AG08395 (cell line): ENCODE measurements at regions not wholly inside any gene's neighbourhood (a gene's known extent, or its start where the extent isn't known, plus 50 kb on each side); places are given as distances from the start of the nearest gene placed in this dataset.

Experiments
- DNase-seq: peaks from one replicate; pipeline ENCODE4 v3.0.0; 2012; ENCODE audit warnings: mixed read lengths, low spot score

- no peak for DNase-seq
These were observed 973.5 kb upstream of the B3GALT2 start for GRCh38 chr1:194159941-194160340.

- DNase-seq = no peak
These were observed 969.5 kb upstream of the B3GALT2 start for GRCh38 chr1:194155962-194156361.

- no peak for DNase-seq
These were observed 964.6 kb upstream of the B3GALT2 start for GRCh38 chr1:194151056-194151455.

- no peak for DNase-seq
These were observed 963.8 kb upstream of the B3GALT2 start for GRCh38 chr1:194150242-194150641.

GRCh38 chr1:194133152-194133551 lies 946.7 kb upstream of the B3GALT2 start:
- DNase-seq = no peak

- no peak for DNase-seq
These were observed 931.7 kb upstream of the B3GALT2 start for GRCh38 chr1:194118086-194118485.

GRCh38 chr1:194117582-194117981 lies 931.2 kb upstream of the B3GALT2 start:
- no peak for DNase-seq

GRCh38 chr1:194114288-194114687 lies 927.9 kb upstream of the B3GALT2 start:
- no peak for DNase-seq

GRCh38 chr1:194105381-194105780 lies 919.0 kb upstream of the B3GALT2 start:
- no peak for DNase-seq

- DNase-seq = no peak
These were observed 917.9 kb upstream of the B3GALT2 start for GRCh38 chr1:194104247-194104844.

- DNase-seq = no peak
These were observed 917.3 kb upstream of the B3GALT2 start for GRCh38 chr1:194103516-194104246.

- no peak for DNase-seq
These were observed 916.7 kb upstream of the B3GALT2 start for GRCh38 chr1:194103101-194103500.

GRCh38 chr1:194102607-194103006 lies 916.2 kb upstream of the B3GALT2 start:
- DNase-seq = no peak

- DNase-seq = no peak
These were observed 898.3 kb upstream of the B3GALT2 start for GRCh38 chr1:194084755-194085154.

GRCh38 chr1:194081444-194081843 lies 895.0 kb upstream of the B3GALT2 start:
- no peak for DNase-seq

- DNase-seq = no peak
These were observed 894.4 kb upstream of the B3GALT2 start for GRCh38 chr1:194080826-194081225.

GRCh38 chr1:194078765-194079164 lies 892.4 kb upstream of the B3GALT2 start:
- DNase-seq = no peak

- no peak for DNase-seq
These were observed 890.2 kb upstream of the B3GALT2 start for GRCh38 chr1:194076646-194077045.

- no peak for DNase-seq
These were observed 887.4 kb upstream of the B3GALT2 start for GRCh38 chr1:194073833-194074232.

- no peak for DNase-seq
These were observed 884.8 kb upstream of the B3GALT2 start for GRCh38 chr1:194071205-194071604.

- DNase-seq = no peak
These were observed 883.4 kb upstream of the B3GALT2 start for GRCh38 chr1:194069831-194070218.

GRCh38 chr1:194069168-194069830 lies 882.9 kb upstream of the B3GALT2 start:
- DNase-seq = no peak

- DNase-seq = no peak
These were observed 882.2 kb upstream of the B3GALT2 start for GRCh38 chr1:194068446-194069167.
